ENCODE measurements at regions not wholly inside any gene's neighbourhood (a gene's known extent, or its start where the extent isn't known, plus 50 kb on each side); places are given as distances from the start of the nearest gene placed in this dataset.

DNA sequence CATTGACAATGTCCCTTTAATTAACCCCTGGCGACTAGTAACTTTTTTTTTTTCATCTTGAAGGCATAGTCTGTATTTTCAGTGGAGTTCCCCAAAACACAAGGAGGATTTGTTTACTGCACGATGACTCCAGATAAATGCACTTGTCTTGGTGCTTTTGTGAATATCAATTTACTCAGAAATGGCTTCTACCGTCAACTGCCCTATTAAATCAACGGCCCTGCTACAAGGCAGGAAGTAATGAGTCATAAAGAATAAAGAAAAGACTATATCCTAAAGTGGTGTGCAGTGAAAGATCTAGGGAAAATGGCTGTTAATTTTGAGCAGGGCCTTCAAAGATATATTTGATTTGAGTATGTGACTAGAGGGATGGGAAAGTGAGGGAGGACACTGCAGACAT is 388.3 kb upstream of the CHD1 start:
- TF ChIP-seq, protein P1, sequence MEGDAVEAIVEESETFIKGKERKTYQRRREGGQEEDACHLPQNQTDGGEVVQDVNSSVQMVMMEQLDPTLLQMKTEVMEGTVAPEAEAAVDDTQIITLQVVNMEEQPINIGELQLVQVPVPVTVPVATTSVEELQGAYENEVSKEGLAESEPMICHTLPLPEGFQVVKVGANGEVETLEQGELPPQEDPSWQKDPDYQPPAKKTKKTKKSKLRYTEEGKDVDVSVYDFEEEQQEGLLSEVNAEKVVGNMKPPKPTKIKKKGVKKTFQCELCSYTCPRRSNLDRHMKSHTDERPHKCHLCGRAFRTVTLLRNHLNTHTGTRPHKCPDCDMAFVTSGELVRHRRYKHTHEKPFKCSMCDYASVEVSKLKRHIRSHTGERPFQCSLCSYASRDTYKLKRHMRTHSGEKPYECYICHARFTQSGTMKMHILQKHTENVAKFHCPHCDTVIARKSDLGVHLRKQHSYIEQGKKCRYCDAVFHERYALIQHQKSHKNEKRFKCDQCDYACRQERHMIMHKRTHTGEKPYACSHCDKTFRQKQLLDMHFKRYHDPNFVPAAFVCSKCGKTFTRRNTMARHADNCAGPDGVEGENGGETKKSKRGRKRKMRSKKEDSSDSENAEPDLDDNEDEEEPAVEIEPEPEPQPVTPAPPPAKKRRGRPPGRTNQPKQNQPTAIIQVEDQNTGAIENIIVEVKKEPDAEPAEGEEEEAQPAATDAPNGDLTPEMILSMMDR (IDR thresholded peaks at IDR 0.05): no peak
- TF ChIP-seq POLR2A (IDR thresholded peaks at IDR 0.05): no peak
